WERI-Rb-1 (cell line): ENCODE measurements at regions not wholly inside any gene's neighbourhood (a gene's known extent, or its start where the extent isn't known, plus 50 kb on each side); places are given as distances from the start of the nearest gene placed in this dataset.

ENCODE experiments used
- DNase-seq: peaks from one replicate; pipeline ENCODE4 v3.0.0-alpha.2; 2020
- H3K27ac ChIP-seq: fragments of 250-450 bp; sonication (Bioruptor Pico); 2 replicates; pipeline ENCODE4 v1.5.1; 2020; ENCODE audit warnings: mild to moderate bottlenecking, moderate library complexity
- H3K27me3 ChIP-seq: fragments of 250-450 bp; sonication (Bioruptor Pico); 2 replicates; pipeline ENCODE4 v1.5.1; 2021; ENCODE audit warnings: mild to moderate bottlenecking, low read depth, moderate library complexity; ENCODE audit not compliant: insufficient read depth, severe bottlenecking
- H3K36me3 ChIP-seq: fragments of 250-450 bp; sonication (Bioruptor Pico); 2 replicates; pipeline ENCODE4 v1.5.1; 2020; ENCODE audit warnings: mild to moderate bottlenecking, moderate library complexity
- H3K4me3 ChIP-seq: 2 replicates; pipeline ENCODE4 v1.5.1; 2011; ENCODE audit warnings: low read depth, mild to moderate bottlenecking, control low read depth, low read length
- H3K9me3 ChIP-seq: fragments of 250-450 bp; sonication (Bioruptor Pico); 2 replicates; pipeline ENCODE4 v1.5.1; 2021; ENCODE audit warnings: mild to moderate bottlenecking, moderate library complexity; ENCODE audit not compliant: severe bottlenecking
- TF ChIP-seq, protein P1 (sequence below): IDR thresholded peaks from 2 replicates; pipeline ENCODE4 v1.5.1; 2011; ENCODE audit warnings: low read depth, mild to moderate bottlenecking, control low read depth, inconsistent platforms, low read length

DNA sequence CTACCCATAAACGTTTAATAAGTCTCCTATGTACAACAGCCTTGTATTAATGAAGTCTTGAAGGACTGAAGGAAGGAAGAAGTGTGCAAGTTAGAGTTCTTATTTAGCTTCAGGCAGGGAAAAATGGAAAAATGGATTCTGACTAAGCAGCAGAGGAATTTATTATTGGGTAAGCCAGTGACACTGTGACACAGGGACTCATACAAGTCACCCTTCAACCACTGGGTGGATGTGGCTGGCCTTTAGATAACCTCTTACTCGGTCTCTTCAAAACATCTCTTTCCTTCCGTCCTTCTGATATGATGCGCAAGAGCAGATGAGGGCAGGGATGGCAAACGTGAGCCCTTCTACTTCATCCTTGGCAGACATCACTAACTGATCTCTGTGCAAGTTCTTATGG lies 145.6 kb downstream of the DHX35 start:
- H3K4me3 ChIP-seq, result no peak overlapping the region
- H3K27ac ChIP-seq, result no peak overlapping the region
- no peaks in the 10 kb centered on the region for H3K36me3 ChIP-seq
- no peak for DNase-seq
- H3K9me3 ChIP-seq, result peaks cover 10% of the 10 kb centered on the region
- TF ChIP-seq, protein P1, sequence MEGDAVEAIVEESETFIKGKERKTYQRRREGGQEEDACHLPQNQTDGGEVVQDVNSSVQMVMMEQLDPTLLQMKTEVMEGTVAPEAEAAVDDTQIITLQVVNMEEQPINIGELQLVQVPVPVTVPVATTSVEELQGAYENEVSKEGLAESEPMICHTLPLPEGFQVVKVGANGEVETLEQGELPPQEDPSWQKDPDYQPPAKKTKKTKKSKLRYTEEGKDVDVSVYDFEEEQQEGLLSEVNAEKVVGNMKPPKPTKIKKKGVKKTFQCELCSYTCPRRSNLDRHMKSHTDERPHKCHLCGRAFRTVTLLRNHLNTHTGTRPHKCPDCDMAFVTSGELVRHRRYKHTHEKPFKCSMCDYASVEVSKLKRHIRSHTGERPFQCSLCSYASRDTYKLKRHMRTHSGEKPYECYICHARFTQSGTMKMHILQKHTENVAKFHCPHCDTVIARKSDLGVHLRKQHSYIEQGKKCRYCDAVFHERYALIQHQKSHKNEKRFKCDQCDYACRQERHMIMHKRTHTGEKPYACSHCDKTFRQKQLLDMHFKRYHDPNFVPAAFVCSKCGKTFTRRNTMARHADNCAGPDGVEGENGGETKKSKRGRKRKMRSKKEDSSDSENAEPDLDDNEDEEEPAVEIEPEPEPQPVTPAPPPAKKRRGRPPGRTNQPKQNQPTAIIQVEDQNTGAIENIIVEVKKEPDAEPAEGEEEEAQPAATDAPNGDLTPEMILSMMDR, result no peak
- peaks cover 65% of the 10 kb centered on the region for H3K27me3 ChIP-seq

DNA sequence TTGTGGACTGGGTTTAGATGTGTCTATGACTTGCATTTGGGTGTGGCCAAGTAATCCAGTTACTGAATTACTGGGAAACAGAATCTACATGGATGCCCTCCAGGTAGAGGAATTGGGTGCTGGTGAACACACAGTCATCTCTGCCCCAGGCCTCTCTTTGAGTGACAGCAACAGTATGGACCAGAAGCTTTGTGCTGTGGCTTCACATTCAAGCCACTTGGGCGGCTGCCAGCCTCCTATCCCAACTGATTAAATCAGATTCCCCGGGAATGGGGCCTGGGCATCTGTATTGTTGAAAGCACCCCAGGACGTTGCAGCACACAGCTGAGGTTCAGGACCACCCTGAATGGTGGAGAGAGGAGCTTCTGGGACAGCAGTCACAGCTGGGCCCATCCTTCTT lies 144.6 kb downstream of the DHX35 start:
- no peaks in the 10 kb centered on the region for H3K36me3 ChIP-seq
- no peak overlapping the region for H3K4me3 ChIP-seq
- peaks cover 10% of the 10 kb centered on the region for H3K9me3 ChIP-seq
- no peak overlapping the region for H3K27ac ChIP-seq
- TF ChIP-seq, protein P1, result no peak
- peaks cover 66% of the 10 kb centered on the region for H3K27me3 ChIP-seq
- no peak for DNase-seq

DNA sequence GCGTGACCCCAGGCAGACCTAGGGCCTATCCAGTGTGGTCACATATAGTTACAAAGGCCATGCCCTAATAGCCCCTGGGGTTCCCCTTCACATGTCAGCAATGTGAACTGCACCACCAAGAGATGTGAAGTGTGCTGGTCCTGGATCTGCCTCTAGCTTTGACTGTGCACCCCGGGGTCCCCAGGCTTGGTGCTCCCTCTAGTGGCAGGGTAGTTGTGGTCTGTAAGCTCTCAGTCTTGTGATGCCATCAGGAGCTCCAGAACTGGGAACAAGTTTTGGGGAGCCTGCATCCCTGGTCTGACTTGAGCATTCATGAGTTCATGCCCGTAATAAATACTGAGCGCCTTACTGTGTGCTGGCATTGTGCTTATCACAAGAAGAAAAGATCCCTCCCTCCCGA lies 143.4 kb downstream of the DHX35 start:
- H3K36me3 ChIP-seq, result no peaks in the 10 kb centered on the region
- no peak overlapping the region for H3K4me3 ChIP-seq
- no peak for DNase-seq
- H3K27ac ChIP-seq, result no peak overlapping the region
- H3K27me3 ChIP-seq, result peaks cover 60% of the 10 kb centered on the region
- peaks cover 10% of the 10 kb centered on the region for H3K9me3 ChIP-seq
- TF ChIP-seq, protein P1, result 0 out of 2 replicates have a peak, but pooled peaks have one; percentile 25

DNA sequence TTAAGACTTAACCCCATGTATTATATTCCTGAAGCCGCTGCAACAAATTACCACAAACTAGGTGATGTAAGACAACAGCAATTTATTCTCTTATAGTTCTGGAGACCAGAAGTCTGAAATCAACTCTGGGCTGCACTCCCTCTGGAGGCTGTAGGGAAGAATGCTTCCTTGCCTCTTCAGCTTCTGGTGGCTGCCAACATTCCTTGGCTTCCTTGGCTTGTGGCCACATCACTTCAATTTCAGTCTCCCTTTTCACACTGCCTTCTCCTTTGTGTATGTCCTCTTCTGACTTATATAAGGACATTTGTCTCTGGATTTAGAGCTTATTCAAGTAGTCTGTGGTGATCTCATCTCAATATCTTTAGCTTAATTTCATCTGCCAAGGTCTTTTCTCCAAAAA lies 141.6 kb downstream of the DHX35 start:
- no peaks in the 10 kb centered on the region for H3K36me3 ChIP-seq
- no peak for DNase-seq
- peaks cover 51% of the 10 kb centered on the region for H3K27me3 ChIP-seq
- H3K9me3 ChIP-seq, result peaks cover 10% of the 10 kb centered on the region
- TF ChIP-seq, protein P1, result no peak
- H3K4me3 ChIP-seq, result no peak overlapping the region
- H3K27ac ChIP-seq, result no peak overlapping the region

DNA sequence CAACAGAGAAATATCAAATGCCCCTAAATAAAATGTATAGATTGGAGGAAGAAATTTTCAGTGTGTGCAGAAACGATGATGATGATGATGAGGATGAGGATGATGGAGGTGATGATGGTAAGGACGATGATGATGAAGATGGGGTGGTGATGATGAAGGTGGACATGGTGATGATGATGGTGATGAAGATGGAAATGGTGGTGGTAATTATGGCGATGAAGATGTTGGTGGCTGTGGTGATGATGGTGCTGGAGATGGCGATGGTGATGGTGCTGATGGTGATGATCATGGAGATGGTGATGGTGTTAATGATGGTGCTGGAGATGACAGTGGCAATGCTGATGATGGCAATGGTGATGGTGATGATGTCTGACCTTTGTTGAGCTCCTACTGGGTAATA lies 141.2 kb downstream of the DHX35 start:
- no peak overlapping the region for H3K27ac ChIP-seq
- H3K27me3 ChIP-seq, result peaks cover 47% of the 10 kb centered on the region
- DNase-seq, result no peak
- H3K4me3 ChIP-seq, result no peak overlapping the region
- TF ChIP-seq, protein P1, result no peak
- H3K36me3 ChIP-seq, result no peaks in the 10 kb centered on the region
- peaks cover 10% of the 10 kb centered on the region for H3K9me3 ChIP-seq

DNA sequence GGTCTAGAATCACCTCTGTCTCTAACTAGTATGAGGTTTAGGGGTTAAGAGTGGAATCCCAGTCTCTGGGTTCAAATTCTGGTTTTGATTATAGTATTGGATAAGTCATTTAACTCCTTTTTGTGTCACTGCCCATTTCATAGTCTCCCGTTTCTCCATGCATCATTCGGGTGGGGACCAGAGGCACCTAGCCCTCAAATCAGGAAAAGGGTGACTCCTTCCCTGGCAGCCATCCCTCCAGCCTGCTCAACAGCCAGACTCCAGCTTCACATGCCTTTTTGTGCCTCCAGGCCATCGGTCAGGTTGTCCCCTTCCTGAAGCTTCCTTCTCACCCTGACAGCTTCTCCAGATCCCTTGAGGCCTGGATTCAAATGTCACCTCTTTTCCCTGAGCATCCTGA lies 139.8 kb downstream of the DHX35 start:
- TF ChIP-seq, protein P1, result no peak
- no peak for DNase-seq

More for the DNA sequence above, 139.8 kb downstream of the DHX35 start:
- Histone ChIP-seq H3K4me3 (no peak overlapping the region), H3K27ac (no peak overlapping the region), H3K36me3 (no peaks in the 10 kb centered on the region), H3K9me3 (peaks cover 10% of the 10 kb centered on the region), H3K27me3 (peaks cover 36% of the 10 kb centered on the region)
